DOHH2 (cell line): ENCODE measurements at regions not wholly inside any gene's neighbourhood (a gene's known extent, or its start where the extent isn't known, plus 50 kb on each side); places are given as distances from the start of the nearest gene placed in this dataset.

Experiments
- H3F3A ChIP-seq: fragments of 200-600 bp; sonication (generic), shearing (Covaris generic); 2 replicates; pipeline ENCODE4 v1.6.0; 2016; ENCODE audit warnings: antibody characterized with exemption, mild to moderate bottlenecking; ENCODE audit not compliant: control insufficient read depth, insufficient read depth
- H3K27ac ChIP-seq: fragments of 200-600 bp; sonication (generic); 2 replicates; pipeline ENCODE4 v1.5.1; 2014; ENCODE audit warnings: low read depth, mild to moderate bottlenecking, low read length, moderate library complexity
- H3K27me3 ChIP-seq: fragments of 200-600 bp; sonication (generic); 2 replicates; pipeline ENCODE4 v1.6.1; 2014; ENCODE audit warnings: mild to moderate bottlenecking, low read length, mixed read lengths; ENCODE audit not compliant: control insufficient read depth
- H3K36me3 ChIP-seq: fragments of 200-600 bp; sonication (generic); 2 replicates; pipeline ENCODE4 v1.6.1; 2014; ENCODE audit warnings: mild to moderate bottlenecking, low read length, moderate library complexity, mixed read lengths; ENCODE audit not compliant: control insufficient read depth
- H3K4me1 ChIP-seq: fragments of 200-600 bp; sonication (generic); 2 replicates; pipeline ENCODE4 v1.6.1; 2014; ENCODE audit warnings: mild to moderate bottlenecking, low read length, mixed read lengths; ENCODE audit not compliant: control insufficient read depth
- H3K4me2 ChIP-seq: fragments of 200-600 bp; sonication (generic); 2 replicates; pipeline ENCODE4 v1.6.0; 2014; ENCODE audit warnings: mild to moderate bottlenecking, low read length, moderate library complexity
- H3K4me3 ChIP-seq: fragments of 200-600 bp; sonication (generic); 2 replicates; pipeline ENCODE4 v1.5.1; 2014; ENCODE audit warnings: mild to moderate bottlenecking, low read length, mixed read lengths
- H3K79me2 ChIP-seq: fragments of 200-600 bp; sonication (generic); 2 replicates; pipeline ENCODE4 v1.6.1; 2014; ENCODE audit warnings: mild to moderate bottlenecking, low read length, mixed read lengths; ENCODE audit not compliant: control insufficient read depth
- H3K9me2 ChIP-seq: fragments of 200-600 bp; sonication (generic); replicated peaks from 2 replicates; pipeline ENCODE4 v1.6.1; 2014; ENCODE audit warnings: mild to moderate bottlenecking, low read length, mixed read lengths; ENCODE audit not compliant: control insufficient read depth
- H3K9me3 ChIP-seq: fragments of 200-600 bp; sonication (generic); 2 replicates; pipeline ENCODE4 v1.6.1; 2014; ENCODE audit warnings: antibody characterized with exemption, low read length, mixed read lengths; ENCODE audit not compliant: control insufficient read depth, insufficient read depth
- H4K20me1 ChIP-seq: fragments of 200-600 bp; sonication (generic); 2 replicates; pipeline ENCODE4 v1.6.0; 2014; ENCODE audit warnings: low read depth, mild to moderate bottlenecking, antibody characterized with exemption, low read length, moderate library complexity; ENCODE audit not compliant: control insufficient read depth, insufficient read depth
- EZH2phosphoT487 ChIP-seq: fragments of 200-600 bp; sonication (generic); IDR thresholded peaks from 2 replicates; pipeline ENCODE4 v1.6.1; 2017; ENCODE audit warnings: borderline replicate concordance, mild to moderate bottlenecking, antibody characterized with exemption, low read length, moderate library complexity, mixed read lengths
- TF ChIP-seq, protein P1 (sequence below): fragments of 200-600 bp; sonication (generic); IDR thresholded peaks from one replicate; pipeline ENCODE4 v1.5.1; 2014; ENCODE audit warnings: antibody characterized with exemption, mild to moderate bottlenecking, low read depth, low read length; ENCODE audit not compliant: poor library complexity, severe bottlenecking

DNA sequence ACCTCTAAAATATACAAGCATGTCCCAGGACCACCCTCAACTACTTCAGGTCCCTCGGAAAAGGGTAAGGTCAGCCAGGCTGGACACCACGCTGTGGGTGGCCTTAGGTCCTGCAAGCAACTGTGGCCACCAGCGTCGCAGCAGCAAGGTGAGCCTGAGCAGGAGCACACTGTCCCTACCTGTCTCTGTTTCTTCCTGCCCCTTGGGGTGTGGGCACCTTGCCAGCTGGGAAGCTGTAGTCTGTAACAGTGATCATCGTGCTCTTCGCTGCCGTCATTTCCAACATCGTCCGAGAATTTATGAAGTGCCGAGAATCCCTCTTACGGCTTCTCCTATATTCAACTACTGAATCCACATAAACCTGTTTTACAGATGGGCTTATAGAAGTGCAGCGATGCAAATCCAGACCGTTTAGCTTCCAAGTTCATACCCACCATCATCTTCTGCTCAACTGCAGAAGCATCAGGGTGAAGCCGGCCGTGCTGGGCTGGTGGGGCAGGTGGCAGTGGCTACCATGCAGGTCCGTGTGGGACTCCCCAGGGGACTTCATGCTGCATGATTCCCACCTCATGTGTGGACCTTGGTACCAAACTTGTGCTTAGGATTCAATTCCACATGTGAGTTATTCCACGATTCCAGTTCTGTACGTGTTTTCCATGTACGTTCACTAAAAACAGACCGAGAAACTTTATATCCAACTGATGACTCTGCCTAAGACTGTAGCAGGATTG lies 361.3 kb upstream of the SFSWAP start:
- TF ChIP-seq EZH2phosphoT487 = no peak
- TF ChIP-seq, protein P1, sequence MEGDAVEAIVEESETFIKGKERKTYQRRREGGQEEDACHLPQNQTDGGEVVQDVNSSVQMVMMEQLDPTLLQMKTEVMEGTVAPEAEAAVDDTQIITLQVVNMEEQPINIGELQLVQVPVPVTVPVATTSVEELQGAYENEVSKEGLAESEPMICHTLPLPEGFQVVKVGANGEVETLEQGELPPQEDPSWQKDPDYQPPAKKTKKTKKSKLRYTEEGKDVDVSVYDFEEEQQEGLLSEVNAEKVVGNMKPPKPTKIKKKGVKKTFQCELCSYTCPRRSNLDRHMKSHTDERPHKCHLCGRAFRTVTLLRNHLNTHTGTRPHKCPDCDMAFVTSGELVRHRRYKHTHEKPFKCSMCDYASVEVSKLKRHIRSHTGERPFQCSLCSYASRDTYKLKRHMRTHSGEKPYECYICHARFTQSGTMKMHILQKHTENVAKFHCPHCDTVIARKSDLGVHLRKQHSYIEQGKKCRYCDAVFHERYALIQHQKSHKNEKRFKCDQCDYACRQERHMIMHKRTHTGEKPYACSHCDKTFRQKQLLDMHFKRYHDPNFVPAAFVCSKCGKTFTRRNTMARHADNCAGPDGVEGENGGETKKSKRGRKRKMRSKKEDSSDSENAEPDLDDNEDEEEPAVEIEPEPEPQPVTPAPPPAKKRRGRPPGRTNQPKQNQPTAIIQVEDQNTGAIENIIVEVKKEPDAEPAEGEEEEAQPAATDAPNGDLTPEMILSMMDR = no peak
- Histone ChIP-seq H3K9me3 (peaks cover 7% of the 10 kb centered on the region; the same call in 1 of the 2 replicates), H3K4me3 (no peak overlapping the region), H3K4me1 (no peaks in the 10 kb centered on the region), H3K79me2 (no peaks in the 10 kb centered on the region), H3K36me3 (no peaks in the 10 kb centered on the region), H4K20me1 (no peaks in the 10 kb centered on the region), H3F3A (no peaks in the 10 kb centered on the region), H3K4me2 (no peak overlapping the region), H3K9me2 (no peaks in the 10 kb centered on the region), H3K27ac (no peak overlapping the region), H3K27me3 (no peaks in the 10 kb centered on the region)

DNA sequence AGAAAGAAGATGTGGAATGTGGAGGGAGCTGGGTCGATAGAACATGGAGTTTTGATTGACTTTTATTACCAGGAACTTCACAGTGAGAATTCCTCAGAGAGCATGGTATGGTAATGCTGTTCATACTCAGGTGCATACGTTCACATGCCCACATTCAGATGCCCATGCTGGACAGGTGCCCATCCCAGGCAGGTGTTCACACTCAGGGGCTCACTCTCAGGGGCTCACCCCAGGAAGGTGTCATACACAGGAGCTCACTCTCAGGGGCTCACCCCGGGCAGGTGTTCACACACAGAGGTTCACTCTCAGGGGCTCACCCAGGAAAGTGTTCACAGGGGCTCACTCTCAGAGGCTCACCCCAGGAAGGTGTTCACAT lies 360.0 kb upstream of the SFSWAP start:
- no peaks in the 10 kb centered on the region for H3K27me3 ChIP-seq
- H3K36me3 ChIP-seq = no peaks in the 10 kb centered on the region
- no peaks in the 10 kb centered on the region for H3F3A ChIP-seq
- H3K9me3 ChIP-seq = peaks cover 7% of the 10 kb centered on the region; the same call in 1 of the 2 replicates
- H3K4me2 ChIP-seq = no peak overlapping the region
- no peaks in the 10 kb centered on the region for H3K4me1 ChIP-seq
- no peak overlapping the region for H3K4me3 ChIP-seq
- H3K9me2 ChIP-seq = no peaks in the 10 kb centered on the region
- no peak for TF ChIP-seq EZH2phosphoT487
- TF ChIP-seq, protein P1 = no peak
- H3K27ac ChIP-seq = no peak overlapping the region
- H3K79me2 ChIP-seq = no peaks in the 10 kb centered on the region
- H4K20me1 ChIP-seq = no peaks in the 10 kb centered on the region

DNA sequence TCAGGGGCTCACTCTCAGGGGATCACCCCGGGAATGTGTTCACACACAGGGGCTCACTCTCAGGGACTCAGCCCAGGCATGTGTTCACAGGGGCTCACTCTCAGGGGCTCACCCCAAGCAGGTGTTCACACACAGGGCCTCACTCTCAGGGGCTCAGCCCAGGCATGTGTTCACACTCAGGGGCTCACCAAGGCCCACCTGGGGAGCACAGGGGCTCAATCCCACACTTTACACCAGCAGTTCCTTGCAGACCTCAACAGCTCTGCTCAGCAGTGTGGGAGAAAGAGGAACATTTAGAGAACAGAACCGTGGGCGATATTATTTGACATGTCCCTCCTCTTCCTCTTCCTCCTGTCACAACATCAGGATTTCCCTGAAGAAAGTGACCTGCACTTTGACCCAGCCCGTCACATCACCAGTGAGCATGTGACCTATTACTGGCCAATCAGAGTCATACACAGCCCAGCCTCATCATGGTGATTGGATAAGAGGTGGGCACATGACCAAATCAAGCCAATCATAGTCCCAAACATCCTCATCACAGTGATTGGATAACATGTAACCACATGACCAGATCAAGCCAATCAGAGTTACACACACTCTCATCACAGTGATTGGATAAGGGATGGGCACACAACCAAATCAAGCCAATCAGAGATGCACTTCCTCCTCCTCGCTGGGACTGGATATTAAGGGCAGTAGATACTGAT lies 359.4 kb upstream of the SFSWAP start:
- H4K20me1 ChIP-seq = no peaks in the 10 kb centered on the region
- no peak overlapping the region for H3K4me2 ChIP-seq
- peaks cover 7% of the 10 kb centered on the region; the same call in 1 of the 2 replicates for H3K9me3 ChIP-seq
- H3K36me3 ChIP-seq = no peaks in the 10 kb centered on the region
- H3K27ac ChIP-seq = no peak overlapping the region
- H3K4me3 ChIP-seq = no peak overlapping the region
- no peaks in the 10 kb centered on the region for H3K79me2 ChIP-seq
- no peaks in the 10 kb centered on the region for H3F3A ChIP-seq
- no peaks in the 10 kb centered on the region for H3K9me2 ChIP-seq
- no peaks in the 10 kb centered on the region for H3K27me3 ChIP-seq
- H3K4me1 ChIP-seq = no peaks in the 10 kb centered on the region
- TF ChIP-seq, protein P1 = no peak
- no peak for TF ChIP-seq EZH2phosphoT487
